Calu3 (cell line): ENCODE measurements at regions not wholly inside any gene's neighbourhood (a gene's known extent, or its start where the extent isn't known, plus 50 kb on each side); places are given as distances from the start of the nearest gene placed in this dataset.
"Not testable (repeated sequence)": the region's sequence is repeated elsewhere in the genome, so short reads cannot be mapped to it uniquely, and the experiment has no call there.

Source experiments
- BruUV-seq: library from RNA; stranded (reverse); fragments of 400-500 nt; replicated peaks from 2 replicates; lab custom pipeline; 2021; lab: Mats Ljungman, UMichigan
- CTCF ChIA-PET: fragments of 300-600 bp; sonication (Branson Sonifier 250); formaldehyde crosslinking; loops from one replicate; lab custom pipeline; 2022; ENCODE audit warnings: antibody characterized with exemption; lab: Charles Lee
- DNase-seq: peaks from one replicate; pipeline ENCODE4 v3.0.0; 2022
- H3K27ac Mint-ChIP-seq: one replicate; pipeline ENCODE4 v1.8.0; 2022; ENCODE audit warnings: mixed read lengths; ENCODE audit not compliant: unreplicated experiment
- H3K27me3 Mint-ChIP-seq: one replicate; pipeline ENCODE4 v1.8.0; 2022; ENCODE audit warnings: mixed read lengths; ENCODE audit not compliant: unreplicated experiment
- H3K36me3 Mint-ChIP-seq: one replicate; pipeline ENCODE4 v1.8.0; 2022; ENCODE audit warnings: mild to moderate bottlenecking, moderate library complexity, mixed read lengths; ENCODE audit not compliant: insufficient read depth, unreplicated experiment
- H3K4me1 Mint-ChIP-seq: one replicate; pipeline ENCODE4 v1.8.0; 2022; ENCODE audit warnings: mild to moderate bottlenecking, low read depth, mixed read lengths; ENCODE audit not compliant: unreplicated experiment
- H3K4me3 Mint-ChIP-seq: one replicate; pipeline ENCODE4 v1.8.0; 2022; ENCODE audit warnings: mild to moderate bottlenecking, low read depth, moderate library complexity, mixed read lengths; ENCODE audit not compliant: unreplicated experiment
- H3K9me3 Mint-ChIP-seq: one replicate; pipeline ENCODE4 v1.8.0; 2022; ENCODE audit warnings: low read depth, mixed read lengths; ENCODE audit not compliant: unreplicated experiment
- intact Hi-C: fragments of 100-400 bp; cut with micrococcal nuclease; formaldehyde crosslinking; loops from one replicate; pipeline ENCODE4 v1.10.0; 2022; ENCODE audit not compliant: unreplicated experiment
- TF ChIP-seq, protein P1 (sequence below): fragments of 200-600 bp; IDR thresholded peaks from one replicate; pipeline ENCODE4 v1.8.0; 2022; ENCODE audit warnings: antibody characterized with exemption; ENCODE audit not compliant: unreplicated experiment

DNA sequence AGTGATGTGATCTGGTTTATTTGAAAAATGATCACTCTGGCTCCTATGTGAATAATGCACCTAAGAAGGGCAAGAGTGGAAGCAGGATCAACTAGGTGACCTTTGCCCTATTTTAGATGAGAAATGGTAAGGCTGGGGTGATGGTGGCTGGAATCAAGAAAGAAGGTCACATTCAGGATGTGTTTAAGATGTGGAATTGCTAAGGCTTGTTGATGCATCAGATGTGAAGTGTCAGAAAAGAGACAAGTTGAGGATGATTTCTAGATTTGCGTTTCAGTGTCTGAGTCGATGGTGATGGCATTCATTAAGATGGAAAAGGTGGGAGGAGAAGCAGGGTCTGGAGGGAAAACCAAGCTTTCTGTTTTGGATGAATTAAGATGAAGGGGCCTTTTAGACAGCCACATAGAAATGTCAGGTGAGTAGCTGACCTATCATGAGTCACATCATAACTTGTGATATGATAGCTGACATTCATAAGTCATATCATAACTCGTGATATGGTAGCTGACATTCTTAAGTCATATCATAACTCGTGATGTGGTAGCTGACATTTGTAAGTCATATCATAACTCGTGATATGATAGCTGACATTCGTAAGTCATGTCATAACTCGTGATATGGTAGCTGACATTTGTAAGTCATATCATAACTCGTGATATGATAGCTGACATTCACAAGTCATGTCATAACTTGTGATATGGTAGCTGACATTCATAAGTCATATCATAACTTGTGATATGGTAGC, 101.2 kb upstream of the SEC11C start:
- CTCF ChIA-PET, result no interaction called here
- H3K4me3 Mint-ChIP-seq, result no peak overlapping the region
- intact Hi-C loops, result no loop called here
- no peaks in the 10 kb centered on the region for H3K27me3 Mint-ChIP-seq
- no peak overlapping the region for H3K27ac Mint-ChIP-seq
- no peak for DNase-seq
- no peaks in the 10 kb centered on the region for H3K36me3 Mint-ChIP-seq
- BruUV-seq, result no TSS peak
- TF ChIP-seq, protein P1, sequence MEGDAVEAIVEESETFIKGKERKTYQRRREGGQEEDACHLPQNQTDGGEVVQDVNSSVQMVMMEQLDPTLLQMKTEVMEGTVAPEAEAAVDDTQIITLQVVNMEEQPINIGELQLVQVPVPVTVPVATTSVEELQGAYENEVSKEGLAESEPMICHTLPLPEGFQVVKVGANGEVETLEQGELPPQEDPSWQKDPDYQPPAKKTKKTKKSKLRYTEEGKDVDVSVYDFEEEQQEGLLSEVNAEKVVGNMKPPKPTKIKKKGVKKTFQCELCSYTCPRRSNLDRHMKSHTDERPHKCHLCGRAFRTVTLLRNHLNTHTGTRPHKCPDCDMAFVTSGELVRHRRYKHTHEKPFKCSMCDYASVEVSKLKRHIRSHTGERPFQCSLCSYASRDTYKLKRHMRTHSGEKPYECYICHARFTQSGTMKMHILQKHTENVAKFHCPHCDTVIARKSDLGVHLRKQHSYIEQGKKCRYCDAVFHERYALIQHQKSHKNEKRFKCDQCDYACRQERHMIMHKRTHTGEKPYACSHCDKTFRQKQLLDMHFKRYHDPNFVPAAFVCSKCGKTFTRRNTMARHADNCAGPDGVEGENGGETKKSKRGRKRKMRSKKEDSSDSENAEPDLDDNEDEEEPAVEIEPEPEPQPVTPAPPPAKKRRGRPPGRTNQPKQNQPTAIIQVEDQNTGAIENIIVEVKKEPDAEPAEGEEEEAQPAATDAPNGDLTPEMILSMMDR, result no peak
- H3K4me1 Mint-ChIP-seq, result peaks cover 20% of the 10 kb centered on the region
- H3K9me3 Mint-ChIP-seq, result no peaks in the 10 kb centered on the region

DNA sequence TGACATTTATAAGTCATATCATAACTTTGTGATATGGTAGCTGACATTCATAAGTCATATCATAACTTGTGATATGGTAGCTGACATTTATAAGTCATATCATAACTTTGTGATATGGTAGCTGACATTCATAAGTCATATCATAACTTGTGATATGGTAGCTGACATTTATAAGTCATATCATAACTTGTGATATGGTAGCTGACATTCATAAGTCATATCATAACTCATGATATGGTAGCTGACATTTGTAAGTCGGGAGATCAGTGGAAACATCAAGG, 100.7 kb upstream of the SEC11C start:
- H3K4me3 Mint-ChIP-seq, CTCF ChIA-PET, DNase-seq, intact Hi-C loops, H3K36me3 Mint-ChIP-seq, H3K9me3 Mint-ChIP-seq, BruUV-seq, H3K27me3 Mint-ChIP-seq, H3K27ac Mint-ChIP-seq: not testable (repeated sequence)
- peaks cover 20% of the 10 kb centered on the region for H3K4me1 Mint-ChIP-seq

- Mint-ChIP-seq H3K27ac (no peak overlapping the region), H3K9me3 (no peaks in the 10 kb centered on the region), H3K4me1 (peaks cover 20% of the 10 kb centered on the region), H3K4me3 (no peak overlapping the region), H3K36me3 (no peaks in the 10 kb centered on the region), H3K27me3 (no peaks in the 10 kb centered on the region)
- TF ChIP-seq, protein P1, result no peak
- BruUV-seq, result no TSS peak
- CTCF ChIA-PET, result no interaction called here
- intact Hi-C loops, result no loop called here
- DNase-seq, result no peak
Measured at GRCh38 chr18:59039449-59039848, 100.2 kb upstream of the SEC11C start.

DNA sequence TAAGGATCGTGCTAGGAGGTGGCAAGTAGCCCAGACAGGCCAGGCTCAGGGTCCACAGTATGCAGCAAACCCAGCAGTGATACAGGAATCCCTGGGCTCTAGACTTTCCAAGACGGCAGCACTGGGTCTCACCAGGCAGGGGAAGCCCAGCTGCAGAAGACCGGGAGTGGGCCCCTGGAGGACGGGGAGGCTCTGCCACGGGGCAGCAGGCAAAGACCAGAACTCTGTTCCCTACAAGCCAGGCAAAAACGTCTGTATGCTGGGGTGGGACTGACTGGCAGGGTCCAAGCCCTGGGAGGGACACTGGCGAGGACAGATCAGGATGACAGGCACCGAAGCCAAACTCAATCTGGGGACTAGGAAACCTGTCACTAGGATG, 98.9 kb upstream of the SEC11C start:
- no peak overlapping the region for H3K27ac Mint-ChIP-seq
- intact Hi-C loops, result no loop called here
- CTCF ChIA-PET, result interaction anchor here (0.5 to 0.7 kb wide), 2 partner anchors 129 to 576 kb away, joined by 3 read pairs; no protein-coding TSS in a partner anchor
- no peaks in the 10 kb centered on the region for H3K9me3 Mint-ChIP-seq
- BruUV-seq, result no TSS peak
- H3K4me3 Mint-ChIP-seq, result no peak overlapping the region
- H3K27me3 Mint-ChIP-seq, result no peaks in the 10 kb centered on the region
- TF ChIP-seq, protein P1, result no peak
- no peaks in the 10 kb centered on the region for H3K36me3 Mint-ChIP-seq
- peaks cover 20% of the 10 kb centered on the region for H3K4me1 Mint-ChIP-seq
- DNase-seq, result no peak

DNA sequence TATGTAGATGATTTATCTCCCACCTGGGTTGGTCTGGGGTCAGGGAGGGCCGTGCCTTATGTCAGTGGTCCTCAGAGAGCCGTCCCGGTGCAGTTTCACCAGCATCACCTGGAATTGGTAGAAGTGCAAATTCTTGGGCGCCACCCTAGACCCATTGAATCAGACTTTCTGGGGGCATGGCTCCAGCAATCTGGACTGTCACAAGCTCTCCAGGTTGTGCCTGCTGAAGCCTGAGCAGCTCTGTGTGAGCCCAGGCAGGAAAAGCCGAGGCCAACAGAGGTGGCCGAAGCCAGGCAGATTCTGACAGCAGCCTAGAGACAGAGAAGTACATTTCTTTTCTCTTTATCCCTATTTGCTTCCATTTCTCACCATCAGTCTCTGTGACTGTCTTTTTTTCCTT, 98.4 kb upstream of the SEC11C start:
- BruUV-seq, result no TSS peak
- CTCF ChIA-PET, result interaction anchor here (0.5 kb wide), 1 partner anchor 128 kb away, joined by 3 read pairs; no protein-coding TSS in a partner anchor
- intact Hi-C loops, result no loop called here
- no peak overlapping the region for H3K4me3 Mint-ChIP-seq
- H3K27me3 Mint-ChIP-seq, result no peaks in the 10 kb centered on the region
- no peak for DNase-seq
- no peak overlapping the region for H3K27ac Mint-ChIP-seq
- TF ChIP-seq, protein P1, result no peak
- H3K4me1 Mint-ChIP-seq, result peaks cover 20% of the 10 kb centered on the region
- H3K36me3 Mint-ChIP-seq, result no peaks in the 10 kb centered on the region
- H3K9me3 Mint-ChIP-seq, result no peaks in the 10 kb centered on the region
